HG02870 (cell line): ENCODE measurements at regions not wholly inside any gene's neighbourhood (a gene's known extent, or its start where the extent isn't known, plus 50 kb on each side); places are given as distances from the start of the nearest gene placed in this dataset.

Experiments
- ATAC-seq: cut with Tn5 transposase; IDR thresholded peaks from one replicate; pipeline ENCODE4 v1.9.1; 2021; ENCODE audit warnings: mild to moderate bottlenecking, moderate library complexity; ENCODE audit not compliant: unreplicated experiment

DNA sequence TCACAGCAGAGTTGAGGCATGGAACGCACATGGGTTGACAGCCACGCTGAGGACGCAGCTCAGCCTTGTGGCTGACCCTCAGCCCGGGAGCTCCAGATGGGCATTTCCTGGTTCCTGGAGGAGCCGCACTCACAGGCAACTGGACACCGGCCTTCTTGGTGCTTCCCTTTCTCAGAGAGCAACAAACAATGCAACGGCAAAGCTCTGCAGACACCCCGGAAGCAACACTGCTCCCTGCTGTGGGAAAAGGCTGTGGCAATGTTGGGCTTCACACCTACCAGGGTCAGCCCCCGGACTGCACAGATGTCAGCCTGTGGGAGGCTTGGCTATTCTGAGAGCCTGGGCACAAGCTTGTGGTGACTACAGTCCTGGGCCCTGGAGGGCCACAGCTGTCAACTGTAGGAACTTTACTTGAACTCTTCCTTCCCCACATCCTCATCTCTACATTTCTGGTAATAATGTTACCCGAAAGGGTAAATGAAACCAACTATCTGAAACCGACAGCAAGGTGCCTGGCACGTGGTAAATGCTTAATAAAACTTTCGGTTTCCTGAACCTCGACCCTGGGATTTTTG lies 597.5 kb upstream of the MKI67 start:
- no peak for ATAC-seq

DNA sequence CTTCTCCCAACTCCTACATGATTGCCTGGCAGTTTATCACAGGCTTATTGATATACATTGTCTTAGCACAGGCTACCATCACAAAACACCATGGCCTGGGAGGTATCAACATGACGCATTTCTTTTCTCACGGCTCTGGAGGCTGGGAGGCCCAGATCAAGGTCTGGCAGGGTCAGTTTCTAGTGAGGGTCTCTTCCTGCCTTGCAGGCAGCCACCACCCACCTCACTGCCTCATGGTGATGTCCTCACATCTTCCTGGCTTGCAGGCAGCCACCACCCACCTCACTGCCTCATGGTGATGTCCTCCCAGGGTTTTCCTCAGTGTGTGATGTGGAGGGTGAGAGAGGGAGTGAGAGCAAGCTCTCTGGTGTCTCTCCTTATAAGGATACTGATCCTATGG lies 599.3 kb upstream of the MKI67 start:
- ATAC-seq: no peak

DNA sequence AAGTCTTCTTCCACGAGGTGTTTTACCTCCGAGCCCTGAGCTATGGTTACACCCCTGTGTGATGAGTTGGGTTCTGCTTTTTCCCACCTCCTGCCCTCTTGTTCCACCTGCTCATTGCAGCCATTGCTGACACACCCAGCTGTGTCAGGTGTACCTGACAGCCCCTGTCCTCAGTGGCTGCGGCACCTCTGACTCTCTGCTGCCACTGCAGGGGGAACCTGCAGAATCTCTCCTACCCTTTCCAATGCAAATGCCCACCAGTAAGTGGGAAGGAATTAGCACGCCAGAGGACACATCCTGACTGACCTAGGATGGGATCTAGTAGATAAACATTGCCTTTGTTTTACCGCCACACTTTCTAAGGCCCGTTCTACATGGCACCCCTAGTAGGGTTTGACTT lies 600.9 kb upstream of the MKI67 start:
- no peak for ATAC-seq

DNA sequence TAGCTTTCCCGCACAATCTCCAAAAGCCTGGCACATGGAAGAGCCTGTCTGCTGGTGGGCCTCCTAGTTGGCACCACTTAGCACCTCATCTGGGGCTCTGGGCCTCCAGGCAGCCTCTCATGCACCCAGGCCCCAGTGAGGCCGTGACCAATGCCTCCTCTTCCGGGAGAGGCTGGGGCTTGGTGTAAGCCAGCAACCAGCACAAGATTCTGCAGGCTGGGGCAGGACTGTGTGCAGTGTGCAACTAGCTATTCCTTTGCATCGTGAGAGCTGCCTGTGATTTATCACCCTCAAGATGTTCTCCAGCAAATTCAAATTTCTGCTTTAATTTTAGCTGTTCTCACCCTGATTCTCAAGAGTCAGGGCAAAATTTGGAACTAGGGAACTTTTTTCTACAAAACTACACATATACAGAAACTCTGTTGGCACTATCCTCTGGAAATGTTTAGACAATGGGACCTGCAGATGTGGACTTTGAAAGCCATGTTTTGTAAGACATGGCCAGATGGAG lies 603.7 kb upstream of the MKI67 start:
- ATAC-seq: no peak

DNA sequence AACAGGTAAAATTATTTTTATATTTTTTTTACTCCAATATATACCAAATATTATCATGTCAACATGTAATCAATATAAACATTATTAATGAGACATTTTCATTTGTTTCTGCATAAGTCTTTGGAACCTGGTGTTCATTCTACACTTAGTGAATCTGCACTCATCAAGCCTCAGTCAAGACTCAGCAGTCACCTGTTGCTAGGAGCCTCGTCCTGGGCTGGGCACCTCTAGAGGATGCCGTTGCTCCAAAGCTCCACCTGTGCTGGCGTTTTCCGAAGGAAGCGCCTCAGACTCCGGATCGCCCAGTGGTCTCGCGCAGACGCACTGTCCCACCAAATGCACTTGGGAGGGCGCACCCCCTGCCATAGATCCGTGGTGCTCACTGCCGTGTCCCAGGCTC lies 604.7 kb upstream of the MKI67 start:
- no peak for ATAC-seq

DNA sequence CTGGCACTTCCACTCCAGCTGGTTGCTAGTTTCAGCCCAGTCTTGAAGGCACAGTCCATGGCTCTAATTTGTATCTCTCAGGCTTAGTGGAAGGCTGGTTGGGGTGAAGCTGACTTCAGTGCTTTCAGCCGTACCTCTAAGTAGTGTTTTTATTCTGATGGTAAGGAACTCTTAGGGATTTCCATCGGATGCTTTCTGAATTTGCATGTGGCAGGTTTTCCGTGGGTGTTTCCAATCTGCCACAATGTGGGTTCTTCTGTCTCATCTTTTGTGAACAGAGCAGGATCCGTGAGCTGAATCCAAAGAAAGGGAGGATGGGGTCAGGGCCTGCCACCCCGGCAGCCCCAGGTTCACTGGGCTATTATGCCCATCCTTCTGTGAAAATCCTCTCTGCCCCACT lies 607.9 kb upstream of the MKI67 start:
- no peak for ATAC-seq

DNA sequence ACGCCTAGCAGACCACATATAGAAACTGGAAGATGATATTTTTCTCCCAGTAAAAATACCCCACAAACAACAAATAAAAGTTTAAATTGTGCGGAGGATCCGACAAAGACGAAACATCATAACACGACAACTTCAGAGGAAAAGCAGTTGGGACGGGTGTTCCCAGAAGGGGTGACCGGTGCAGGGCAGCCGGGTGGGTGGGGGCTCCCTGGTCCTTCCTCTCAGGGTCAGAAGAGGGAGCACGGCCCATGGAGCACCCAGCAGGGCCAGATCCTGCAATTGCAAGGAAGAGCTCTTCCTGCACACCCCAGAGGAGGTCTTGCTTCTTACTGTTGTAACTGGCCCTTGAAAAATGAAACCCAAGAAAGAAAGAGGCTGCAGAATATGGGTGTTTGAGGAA lies 608.5 kb upstream of the MKI67 start:
- no peak for ATAC-seq

DNA sequence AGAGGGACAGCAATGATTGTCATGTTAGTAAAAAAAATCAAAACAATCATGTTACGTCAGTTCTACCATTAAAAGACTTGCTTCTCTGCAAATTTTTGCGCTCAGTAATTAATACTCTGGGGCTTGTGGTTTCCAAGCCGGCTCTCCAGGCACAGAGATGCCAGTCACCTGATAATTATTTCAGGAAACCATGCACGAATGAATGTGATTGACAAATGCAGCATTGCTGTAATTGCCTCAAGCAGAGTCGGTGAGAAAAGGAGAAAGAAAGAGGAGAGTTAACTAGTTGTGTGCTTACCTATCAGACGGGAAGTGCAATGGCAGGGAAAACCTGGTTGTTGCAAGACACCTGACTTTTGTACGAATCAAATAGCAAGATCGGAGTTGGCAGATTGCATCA lies 609.8 kb upstream of the MKI67 start:
- no peak for ATAC-seq

DNA sequence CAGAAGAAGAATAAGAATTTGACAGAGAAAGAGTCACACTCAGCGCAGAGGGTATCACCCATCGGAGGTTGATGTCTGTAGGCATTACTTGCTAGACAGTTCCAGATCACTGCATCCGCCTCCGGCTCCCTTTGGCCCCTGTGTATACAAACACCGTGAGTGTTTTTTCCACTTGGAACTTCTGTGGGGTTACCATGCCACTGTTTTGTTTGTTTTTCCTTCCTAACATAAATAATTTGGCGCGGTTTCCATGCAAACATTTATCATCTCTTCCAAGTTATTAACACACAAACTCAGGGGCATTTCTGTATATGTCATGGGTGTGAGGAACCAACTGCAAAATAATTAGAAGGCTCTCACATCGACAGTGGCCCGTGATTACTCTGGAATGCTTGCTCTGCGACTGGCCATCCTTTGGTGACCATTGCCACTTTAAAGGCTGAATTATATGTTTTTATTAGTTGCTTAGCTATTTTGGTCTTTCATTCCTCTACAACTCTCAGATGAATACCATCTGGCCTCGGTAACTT lies 612.2 kb upstream of the MKI67 start:
- ATAC-seq: no peak

DNA sequence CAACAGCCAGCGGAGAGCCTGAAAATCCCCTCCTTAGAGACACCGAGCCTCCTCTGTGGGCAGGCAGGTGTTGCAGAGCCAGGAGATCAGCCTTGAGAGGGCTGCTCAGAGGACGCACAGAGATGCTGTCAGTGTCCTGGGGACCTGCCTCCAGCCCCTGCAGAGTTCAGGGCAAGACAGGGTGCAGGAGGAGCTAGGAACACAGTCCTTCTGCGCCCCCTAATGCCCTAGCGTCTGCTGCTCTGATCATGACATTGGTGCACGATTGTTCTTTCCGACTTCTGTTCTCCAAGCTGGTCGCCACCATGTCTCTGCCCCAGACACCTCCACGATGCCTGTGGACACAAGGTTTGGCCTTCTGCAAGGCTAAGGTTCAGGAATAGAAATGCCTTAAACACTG lies 613.7 kb upstream of the MKI67 start:
- no peak for ATAC-seq

DNA sequence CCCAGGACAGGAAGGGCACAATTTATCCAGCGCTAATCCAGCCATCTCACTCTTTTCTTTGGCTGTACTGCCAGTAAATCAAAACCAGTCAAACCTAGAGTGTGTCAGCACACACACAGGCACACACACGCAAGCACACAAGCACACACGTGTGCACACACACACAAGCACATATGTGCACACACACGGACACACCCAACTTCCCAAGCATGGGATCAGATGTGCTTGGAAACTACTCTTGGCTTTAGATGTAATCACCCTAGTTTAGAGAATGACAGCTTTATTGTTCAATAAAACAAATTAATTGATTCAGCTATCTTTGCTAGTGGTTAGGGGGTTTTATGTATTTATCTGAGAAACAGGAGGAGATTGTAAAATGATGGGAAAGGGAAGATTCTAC lies 615.0 kb upstream of the MKI67 start:
- ATAC-seq: no peak

DNA sequence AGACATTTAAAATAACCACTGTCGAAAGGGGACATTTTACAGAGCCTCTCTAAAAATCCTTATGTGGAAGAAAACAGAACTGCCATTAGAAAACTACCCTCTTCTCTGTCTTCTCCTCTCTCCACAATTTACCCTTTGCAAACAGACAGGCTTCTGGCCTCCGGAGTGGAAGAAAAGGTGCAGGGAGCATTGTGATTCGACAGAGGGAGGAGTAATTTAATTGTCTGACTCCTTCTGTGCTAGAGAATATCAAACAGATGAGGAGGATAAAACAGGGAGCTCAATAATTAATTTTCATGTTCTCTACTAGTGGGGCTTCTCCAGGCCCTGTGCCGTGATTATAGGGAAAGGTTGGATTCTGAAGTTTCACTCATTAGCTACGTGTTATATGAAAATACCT lies 615.5 kb upstream of the MKI67 start:
- no peak for ATAC-seq

DNA sequence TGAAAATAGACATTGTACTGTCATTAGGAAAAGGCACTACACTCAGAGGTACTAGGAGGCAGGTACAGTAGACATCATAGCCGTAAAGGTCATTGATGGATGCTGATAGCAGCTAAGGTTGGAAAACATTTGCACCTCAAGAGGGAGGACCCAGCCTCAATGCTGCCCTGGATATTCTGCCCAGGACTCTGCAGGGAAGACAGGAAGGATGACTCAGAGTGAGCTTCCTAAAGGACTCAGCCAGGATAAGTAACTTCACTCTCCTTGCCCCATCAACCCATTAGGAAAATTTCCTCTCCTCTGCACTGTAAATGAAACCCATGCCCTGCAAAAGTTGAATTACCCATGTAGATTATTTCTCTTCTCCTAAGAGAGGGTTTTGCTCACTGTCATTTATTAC lies 617.9 kb upstream of the MKI67 start:
- ATAC-seq: no peak

DNA sequence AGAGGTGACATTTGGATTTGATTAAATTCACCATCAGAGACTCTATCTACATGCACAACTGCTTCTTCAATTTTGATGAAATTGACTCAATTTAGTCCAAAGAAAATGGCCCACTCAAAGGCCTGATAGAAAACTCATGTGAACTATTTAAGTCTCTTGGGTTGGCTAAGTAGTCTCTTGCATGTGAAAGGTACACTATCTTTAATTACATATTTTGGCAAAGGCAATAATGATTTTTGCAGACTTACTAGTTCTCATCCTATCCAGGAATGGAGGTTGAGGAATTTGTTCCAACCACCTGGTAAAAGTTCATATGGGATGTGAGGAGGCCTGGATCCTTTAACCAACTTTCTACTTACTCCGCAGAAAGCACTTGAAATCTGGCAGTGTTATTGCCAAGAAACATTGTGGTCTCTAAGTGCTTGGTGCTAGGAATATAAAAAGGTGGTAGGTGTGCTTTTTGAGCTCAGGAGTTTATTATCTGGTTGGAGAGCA lies 618.6 kb upstream of the MKI67 start:
- ATAC-seq: no peak

DNA sequence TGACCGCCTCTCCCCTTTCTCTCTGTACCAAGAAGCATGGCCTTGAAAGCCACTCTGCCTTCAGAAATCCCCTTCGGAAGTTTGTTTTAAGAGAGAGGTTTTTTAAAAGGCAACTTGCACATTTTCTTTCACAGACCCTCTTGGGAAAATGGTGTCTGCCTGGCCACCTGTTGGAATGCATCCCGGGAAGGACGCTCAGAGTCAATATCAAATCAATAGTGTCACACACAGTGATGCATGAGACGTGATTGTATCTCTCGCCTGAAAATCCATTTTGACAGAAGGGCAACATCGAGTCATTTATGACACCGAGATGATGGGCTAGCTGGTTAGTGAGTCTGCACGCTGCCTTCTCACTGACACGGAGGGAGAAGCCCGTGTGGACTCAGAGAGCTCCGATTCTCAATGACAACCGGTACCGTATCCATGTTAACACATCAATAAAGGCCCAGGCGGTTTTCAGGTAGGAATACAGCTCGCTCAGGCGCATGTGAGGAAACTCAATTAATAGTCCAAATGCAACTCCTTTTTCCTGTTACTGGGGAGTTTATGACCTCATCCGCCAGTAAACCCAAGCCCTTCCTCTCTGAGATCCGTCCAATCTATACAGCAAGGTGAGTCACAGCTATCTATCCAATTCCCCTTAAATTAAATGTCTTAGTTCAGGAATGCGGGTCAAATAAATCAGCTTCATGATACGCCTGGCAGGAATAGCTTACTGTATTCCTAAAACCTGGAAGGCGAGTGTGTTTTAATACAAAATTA lies 621.5 kb upstream of the MKI67 start:
- no peak for ATAC-seq

DNA sequence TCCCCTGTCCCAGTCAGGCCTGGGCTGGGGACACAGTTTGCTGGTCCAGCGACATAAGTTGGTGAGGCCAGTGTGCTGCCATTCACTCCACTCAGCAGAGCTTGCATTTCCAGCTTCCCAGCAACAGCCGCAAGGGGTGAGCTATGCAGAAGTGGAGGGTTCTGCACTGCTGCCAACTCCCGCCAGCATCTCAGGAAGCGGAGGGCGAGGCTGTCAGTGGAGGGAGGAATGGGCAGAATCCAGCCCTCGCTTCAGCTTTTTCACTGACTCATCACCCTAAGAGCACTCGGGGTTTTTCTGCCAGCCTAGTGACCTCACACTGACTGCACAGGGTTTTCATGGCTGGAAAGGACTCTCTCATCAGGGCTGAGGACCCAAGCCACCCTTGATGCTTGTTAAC lies 625.1 kb upstream of the MKI67 start:
- ATAC-seq: no peak

DNA sequence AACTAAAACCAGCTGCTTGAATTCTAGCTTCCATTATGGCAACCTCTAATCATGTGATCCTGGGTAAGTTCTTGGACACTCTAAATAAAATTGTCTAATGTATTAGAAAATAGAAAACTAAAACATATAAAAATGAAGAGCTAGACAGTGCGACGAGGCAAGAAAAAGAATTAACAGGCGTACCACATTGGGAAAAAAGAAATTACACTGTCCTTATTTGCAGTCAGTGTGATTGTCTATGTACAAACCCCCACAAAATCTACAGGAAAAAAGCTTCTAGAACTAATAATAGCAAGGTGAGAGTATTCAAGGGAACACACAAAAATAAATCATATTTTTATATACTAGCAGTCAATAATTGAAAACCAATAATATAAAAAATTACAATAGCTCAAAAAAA lies 625.6 kb upstream of the MKI67 start:
- no peak for ATAC-seq

DNA sequence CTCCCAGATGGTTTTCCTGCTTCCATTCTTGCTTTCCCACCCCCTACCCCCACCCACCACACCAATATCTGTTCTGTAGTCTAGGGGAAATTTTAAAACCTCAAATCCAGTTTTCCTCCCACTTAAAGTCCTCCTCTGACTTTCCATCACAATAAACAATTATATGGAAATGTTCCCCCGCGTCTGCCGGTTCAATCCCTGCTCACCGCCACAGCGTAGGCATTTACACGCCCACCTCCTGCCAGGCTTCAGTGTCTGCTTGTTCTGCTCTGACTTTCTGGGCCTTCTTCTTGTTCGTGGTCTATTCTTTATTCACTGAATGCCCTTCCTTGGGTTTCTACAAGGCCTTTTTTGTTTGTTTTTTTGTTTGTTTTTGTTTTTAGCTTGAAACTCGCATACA lies 633.0 kb upstream of the MKI67 start:
- ATAC-seq: no peak

DNA sequence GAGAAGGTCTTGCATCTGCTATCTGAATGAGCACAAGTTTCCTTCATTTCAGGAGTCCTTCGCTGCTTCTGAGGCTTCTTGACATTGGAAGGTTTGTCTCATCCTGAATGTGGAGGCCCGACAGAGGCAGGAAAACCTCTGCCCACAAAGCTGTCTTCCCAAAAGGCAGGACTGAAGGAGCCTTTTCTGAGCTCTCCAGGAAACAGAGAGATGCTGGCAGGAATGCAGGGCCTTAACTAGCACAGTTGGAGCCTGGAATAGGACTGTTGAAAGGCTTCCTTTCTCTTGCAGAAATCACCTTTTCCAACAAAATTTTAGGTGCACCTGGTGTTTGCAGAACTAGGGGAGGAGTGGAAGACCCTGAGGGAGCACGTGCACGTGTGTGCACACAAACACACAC lies 637.4 kb upstream of the MKI67 start:
- no peak for ATAC-seq

DNA sequence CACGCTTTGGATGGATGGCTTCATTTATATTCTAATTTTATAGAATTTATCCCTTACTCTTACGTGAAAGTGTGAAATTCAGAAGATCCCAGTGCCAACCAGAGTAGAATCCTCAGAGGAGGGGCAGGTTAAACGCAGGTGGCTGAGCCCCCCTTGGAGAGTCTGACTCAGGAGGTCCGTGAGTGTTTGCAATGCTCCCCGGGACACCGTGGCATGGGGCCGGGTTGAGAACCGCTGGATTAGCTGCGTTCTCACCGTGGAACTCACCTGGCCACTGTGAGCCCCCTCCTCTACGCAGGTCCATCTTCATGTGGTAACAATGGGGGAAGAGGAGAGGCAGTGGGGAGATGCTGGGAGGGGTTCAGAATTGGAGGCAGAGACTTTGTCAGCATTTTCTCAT lies 638.0 kb upstream of the MKI67 start:
- no peak for ATAC-seq

DNA sequence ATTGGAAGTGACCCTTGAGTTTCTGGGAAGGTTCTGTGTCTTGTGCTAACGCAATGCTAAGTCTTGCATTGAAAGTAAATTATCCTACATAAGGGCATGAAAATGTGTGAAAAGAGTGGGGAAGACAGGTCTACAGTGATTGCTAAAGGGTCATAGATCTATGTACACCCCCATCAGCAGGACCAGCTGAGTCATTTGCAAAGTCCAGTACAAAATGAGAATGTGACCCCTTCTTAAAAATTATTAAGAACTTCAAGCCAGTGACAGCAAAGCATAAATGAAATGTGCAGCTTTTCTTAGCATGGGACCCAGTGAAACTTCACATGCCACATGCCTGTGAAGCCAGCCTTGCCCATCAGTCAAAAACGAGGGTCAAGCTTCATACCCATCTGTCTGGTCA lies 640.7 kb upstream of the MKI67 start:
- ATAC-seq: no peak

DNA sequence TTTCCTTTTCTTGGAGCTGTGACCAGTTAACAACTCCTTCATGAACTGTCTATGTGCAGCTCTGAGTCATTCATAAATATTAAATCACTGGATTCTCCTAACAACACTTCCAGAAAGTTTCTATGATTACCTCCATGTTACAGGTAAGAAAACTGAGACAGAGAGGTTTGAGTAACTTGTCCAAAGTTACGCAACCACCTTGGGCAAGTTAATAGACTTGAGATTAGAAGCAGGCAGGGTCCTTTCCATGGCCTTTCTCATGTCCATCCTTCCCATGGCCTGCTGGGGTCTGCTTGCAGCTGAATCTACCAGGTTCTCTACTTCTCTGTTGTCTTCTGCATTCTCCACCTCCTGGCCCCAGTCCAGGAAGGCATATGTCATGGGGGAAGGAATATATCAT lies 648.8 kb upstream of the MKI67 start:
- ATAC-seq: no peak
